ENCODE measurements at regions not wholly inside any gene's neighbourhood (a gene's known extent, or its start where the extent isn't known, plus 50 kb on each side); places are given as distances from the start of the nearest gene placed in this dataset.

GRCh38 chr13:76499891-76500290 is 386.3 kb downstream of the KCTD12 start:
- DNase-seq (ENCODE audit: extremely low read depth in 1 of 11, low read depth in 9 of 11, low spot score in 4 of 11), result no peak

- no peak for DNase-seq (ENCODE audit: extremely low read depth in 1 of 11, low read depth in 9 of 11, low spot score in 4 of 11)
Observed at GRCh38 chr13:76489274-76489673, 396.9 kb downstream of the KCTD12 start.

- DNase-seq (ENCODE audit: extremely low read depth in 1 of 11, low read depth in 9 of 11, low spot score in 4 of 11), result no peak
Observed at GRCh38 chr13:76481738-76482137, 404.5 kb downstream of the KCTD12 start.

GRCh38 chr13:76474966-76475365 is 411.2 kb downstream of the KCTD12 start:
- DNase-seq (ENCODE audit: extremely low read depth in 1 of 11, low read depth in 9 of 11, low spot score in 4 of 11), result no peak

GRCh38 chr13:76474356-76474755 is 411.8 kb downstream of the KCTD12 start:
- no peak for DNase-seq (ENCODE audit: extremely low read depth in 1 of 11, low read depth in 9 of 11, low spot score in 4 of 11)

- DNase-seq (ENCODE audit: extremely low read depth in 1 of 11, low read depth in 9 of 11, low spot score in 4 of 11), result peak; percentile 37 to 73 (median 62)
Observed at GRCh38 chr13:76473552-76474134, 412.6 kb downstream of the KCTD12 start.

GRCh38 chr13:76472916-76473315 is 413.3 kb downstream of the KCTD12 start:
- no peak for DNase-seq (ENCODE audit: extremely low read depth in 1 of 11, low read depth in 9 of 11, low spot score in 4 of 11)

- no peak for DNase-seq (ENCODE audit: extremely low read depth in 1 of 11, low read depth in 9 of 11, low spot score in 4 of 11)
Observed at GRCh38 chr13:76471486-76471885, 414.7 kb downstream of the KCTD12 start.

GRCh38 chr13:76470991-76471390 is 415.2 kb downstream of the KCTD12 start:
- DNase-seq (ENCODE audit: extremely low read depth in 1 of 11, low read depth in 9 of 11, low spot score in 4 of 11), result no peak

- no peak for DNase-seq (ENCODE audit: extremely low read depth in 1 of 11, low read depth in 9 of 11, low spot score in 4 of 11)
Observed at GRCh38 chr13:76466043-76466442, 420.2 kb downstream of the KCTD12 start.

GRCh38 chr13:76463314-76463713 is 422.9 kb downstream of the KCTD12 start:
- no peak for DNase-seq (ENCODE audit: extremely low read depth in 1 of 11, low read depth in 9 of 11, low spot score in 4 of 11)

GRCh38 chr13:76461999-76462398 is 424.2 kb downstream of the KCTD12 start:
- no peak for DNase-seq (ENCODE audit: extremely low read depth in 1 of 11, low read depth in 9 of 11, low spot score in 4 of 11)

GRCh38 chr13:76461484-76461883 is 424.7 kb downstream of the KCTD12 start:
- no peak for DNase-seq (ENCODE audit: extremely low read depth in 1 of 11, low read depth in 9 of 11, low spot score in 4 of 11)

GRCh38 chr13:76459863-76460262 is 426.3 kb downstream of the KCTD12 start:
- no peak for DNase-seq (ENCODE audit: extremely low read depth in 1 of 11, low read depth in 9 of 11, low spot score in 4 of 11)

GRCh38 chr13:76455960-76456359 is 430.2 kb downstream of the KCTD12 start:
- peak in 4 of 11 donors; percentile 11 to 35 (median 16) for DNase-seq (ENCODE audit: extremely low read depth in 1 of 11, low read depth in 9 of 11, low spot score in 4 of 11)

GRCh38 chr13:76454991-76455390 is 431.2 kb downstream of the KCTD12 start:
- no peak for DNase-seq (ENCODE audit: extremely low read depth in 1 of 11, low read depth in 9 of 11, low spot score in 4 of 11)

GRCh38 chr13:76449716-76450115 is 436.5 kb downstream of the KCTD12 start:
- DNase-seq (ENCODE audit: extremely low read depth in 1 of 11, low read depth in 9 of 11, low spot score in 4 of 11), result no peak

- no peak for DNase-seq (ENCODE audit: extremely low read depth in 1 of 11, low read depth in 9 of 11, low spot score in 4 of 11)
Observed at GRCh38 chr13:76446191-76446590, 440.0 kb downstream of the KCTD12 start.

GRCh38 chr13:76440568-76440967 is 445.6 kb downstream of the KCTD12 start:
- DNase-seq (ENCODE audit: extremely low read depth in 1 of 11, low read depth in 9 of 11, low spot score in 4 of 11), result no peak

- DNase-seq (ENCODE audit: extremely low read depth in 1 of 11, low read depth in 9 of 11, low spot score in 4 of 11), result no peak
Observed at GRCh38 chr13:76439546-76439945, 446.7 kb downstream of the KCTD12 start.

- DNase-seq (ENCODE audit: extremely low read depth in 1 of 11, low read depth in 9 of 11, low spot score in 4 of 11), result no peak
Observed at GRCh38 chr13:76438050-76438449, 448.2 kb downstream of the KCTD12 start.

GRCh38 chr13:76425935-76426334 is 460.3 kb downstream of the KCTD12 start:
- peak in 4 of 11 donors; percentile 3 to 13 (median 7) for DNase-seq (ENCODE audit: extremely low read depth in 1 of 11, low read depth in 9 of 11, low spot score in 4 of 11)

Data from renal cortex interstitium (tissue), 11 donors.